ENCODE measurements at regions not wholly inside any gene's neighbourhood (a gene's known extent, or its start where the extent isn't known, plus 50 kb on each side); places are given as distances from the start of the nearest gene placed in this dataset.

DNA sequence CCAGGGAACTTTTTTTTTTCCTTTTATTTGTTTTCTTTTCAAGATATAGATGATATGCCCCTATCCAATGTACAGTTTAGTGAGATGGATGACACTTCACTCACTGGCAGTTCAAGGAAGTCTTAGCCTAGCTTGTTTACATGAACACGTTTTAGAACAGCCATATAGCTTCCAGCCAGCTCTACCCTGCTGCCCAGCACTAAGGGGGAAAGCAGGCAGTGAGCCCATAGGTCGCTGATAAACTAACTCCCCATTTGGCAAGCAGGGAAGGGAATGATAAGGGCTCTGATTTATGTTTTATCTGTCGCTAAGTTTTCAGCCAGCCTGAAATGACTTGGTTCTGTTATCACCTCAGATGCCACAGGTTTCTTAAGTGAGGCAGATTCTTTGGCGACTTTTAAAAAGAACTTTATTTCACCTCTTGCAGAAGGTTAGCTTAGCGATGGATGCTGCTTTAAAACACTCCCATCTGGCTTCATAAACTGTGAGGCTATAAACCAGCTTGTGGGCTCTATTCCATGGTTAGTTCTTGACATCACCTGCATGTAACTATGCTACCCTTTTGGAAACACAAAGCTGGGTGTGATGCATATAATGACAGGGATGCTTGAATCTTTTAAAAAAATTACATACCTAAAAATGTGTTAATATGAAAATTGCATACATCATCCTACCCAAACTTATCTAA lies 348.4 kb downstream of the FBXO8 start:
- TF ChIP-seq CTCF (IDR thresholded peaks at IDR 0.05): no peak
- TF ChIP-seq POLR2AphosphoS5 (IDR thresholded peaks at IDR 0.05): peak in 1 of 4 donors; percentile 13
- peak in 1 of 4 donors; percentile 35 for TF ChIP-seq EP300 (IDR thresholded peaks at IDR 0.05)
- TF ChIP-seq POLR2A (IDR thresholded peaks at IDR 0.05): no peak
